ENCODE measurements at regions not wholly inside any gene's neighbourhood (a gene's known extent, or its start where the extent isn't known, plus 50 kb on each side); places are given as distances from the start of the nearest gene placed in this dataset.
"Not testable (repeated sequence)": the region's sequence is repeated elsewhere in the genome, so short reads cannot be mapped to it uniquely, and the experiment has no call there.

GRCh38 chr2:175350105-175350504 is 168.6 kb upstream of the ATP5MC3 start:
- no peak for DNase-seq (ENCODE audit: low read depth)
- no peak overlapping the region for H3K4me3 ChIP-seq (ENCODE audit: low read depth, low read length)
- TF ChIP-seq, protein P1, sequence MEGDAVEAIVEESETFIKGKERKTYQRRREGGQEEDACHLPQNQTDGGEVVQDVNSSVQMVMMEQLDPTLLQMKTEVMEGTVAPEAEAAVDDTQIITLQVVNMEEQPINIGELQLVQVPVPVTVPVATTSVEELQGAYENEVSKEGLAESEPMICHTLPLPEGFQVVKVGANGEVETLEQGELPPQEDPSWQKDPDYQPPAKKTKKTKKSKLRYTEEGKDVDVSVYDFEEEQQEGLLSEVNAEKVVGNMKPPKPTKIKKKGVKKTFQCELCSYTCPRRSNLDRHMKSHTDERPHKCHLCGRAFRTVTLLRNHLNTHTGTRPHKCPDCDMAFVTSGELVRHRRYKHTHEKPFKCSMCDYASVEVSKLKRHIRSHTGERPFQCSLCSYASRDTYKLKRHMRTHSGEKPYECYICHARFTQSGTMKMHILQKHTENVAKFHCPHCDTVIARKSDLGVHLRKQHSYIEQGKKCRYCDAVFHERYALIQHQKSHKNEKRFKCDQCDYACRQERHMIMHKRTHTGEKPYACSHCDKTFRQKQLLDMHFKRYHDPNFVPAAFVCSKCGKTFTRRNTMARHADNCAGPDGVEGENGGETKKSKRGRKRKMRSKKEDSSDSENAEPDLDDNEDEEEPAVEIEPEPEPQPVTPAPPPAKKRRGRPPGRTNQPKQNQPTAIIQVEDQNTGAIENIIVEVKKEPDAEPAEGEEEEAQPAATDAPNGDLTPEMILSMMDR (IDR thresholded peaks at IDR 0.05; ENCODE audit: insufficient read depth, low read length), result no peak

DNA sequence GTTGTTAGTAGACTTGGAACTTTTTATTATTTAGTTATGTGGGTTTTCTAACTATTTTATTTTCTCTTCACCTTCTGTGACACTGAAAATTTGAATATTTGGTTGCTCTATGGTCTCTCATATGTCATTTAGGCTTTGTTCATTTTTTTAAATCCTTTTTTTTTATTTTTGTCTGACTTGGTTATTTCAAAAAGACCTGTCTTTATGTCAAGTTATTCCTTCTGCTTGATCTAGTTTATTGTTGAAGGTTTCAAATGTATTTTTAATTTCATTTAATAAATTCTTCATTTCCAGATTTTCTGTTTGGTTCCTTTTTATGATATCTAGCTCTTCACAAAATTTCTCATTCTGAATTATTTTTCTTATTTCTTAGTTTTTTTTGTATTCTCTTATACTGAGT is 160.6 kb upstream of the ATP5MC3 start:
- TF ChIP-seq, protein P1 (IDR thresholded peaks at IDR 0.05; ENCODE audit: insufficient read depth, low read length), result no peak
- no peak overlapping the region for H3K4me3 ChIP-seq (ENCODE audit: low read depth, low read length)
- no peak for DNase-seq (ENCODE audit: low read depth)

DNA sequence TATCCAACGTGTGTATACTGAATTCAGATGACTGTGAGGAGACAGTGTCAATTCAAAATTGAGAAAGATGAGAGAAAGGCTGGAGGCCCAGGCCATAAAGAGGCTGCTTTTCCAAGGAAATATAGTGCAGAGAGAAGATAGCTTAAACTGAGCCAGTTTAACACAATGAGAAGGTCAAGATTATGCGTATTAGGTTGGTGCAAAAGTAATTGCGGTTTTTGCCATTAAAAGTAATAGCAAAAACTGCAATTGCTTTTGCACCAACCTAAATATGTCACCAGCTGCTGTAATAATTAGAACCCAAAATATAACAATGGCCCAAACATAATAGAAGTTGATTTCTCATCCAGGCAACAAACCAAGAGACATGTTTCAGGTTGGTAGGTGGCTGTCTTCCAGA is 148.7 kb upstream of the ATP5MC3 start:
- TF ChIP-seq, protein P1 (IDR thresholded peaks at IDR 0.05; ENCODE audit: insufficient read depth, low read length), result no peak
- DNase-seq (ENCODE audit: low read depth), result no peak
- H3K4me3 ChIP-seq (ENCODE audit: low read depth, low read length), result no peak overlapping the region

DNA sequence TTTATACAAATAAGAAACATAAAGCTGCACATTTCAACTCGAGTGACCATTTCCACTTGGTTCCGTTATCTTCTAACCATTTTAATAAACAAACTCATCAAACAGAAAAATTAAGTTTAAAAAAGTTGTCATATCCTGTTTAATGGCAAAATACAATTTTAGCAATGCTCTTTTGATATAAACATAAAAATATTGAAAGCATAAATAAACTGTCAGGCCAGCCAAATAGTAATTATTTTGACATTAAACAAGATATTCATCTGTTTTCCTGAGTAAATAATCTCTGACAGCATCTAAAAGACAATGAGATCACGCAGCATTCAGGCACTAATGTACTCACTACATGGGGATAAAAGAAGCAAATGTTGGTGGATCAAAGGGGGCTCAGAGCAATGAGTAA is 145.3 kb upstream of the ATP5MC3 start:
- DNase-seq (ENCODE audit: low read depth), result no peak
- H3K4me3 ChIP-seq (ENCODE audit: low read depth, low read length), result no peak overlapping the region
- TF ChIP-seq, protein P1 (IDR thresholded peaks at IDR 0.05; ENCODE audit: insufficient read depth, low read length), result no peak

DNA sequence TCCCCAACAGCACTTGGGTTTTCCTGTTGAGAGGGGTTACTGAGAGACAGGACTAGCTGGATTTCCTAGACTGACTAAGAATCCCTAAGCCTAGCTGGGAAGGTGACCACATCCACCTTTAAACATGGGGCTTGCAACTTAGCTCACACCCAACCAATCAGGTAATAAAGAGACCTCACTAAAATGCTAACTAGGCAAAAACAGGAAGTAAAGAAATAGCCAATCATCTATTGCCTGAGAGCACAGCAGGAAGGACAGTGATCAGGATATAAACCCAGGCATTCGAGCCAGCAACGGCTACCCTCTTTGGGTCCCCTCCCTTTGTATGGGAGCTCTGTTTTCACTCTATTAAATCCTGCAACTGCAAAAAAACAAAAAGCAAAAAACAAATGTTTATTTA is 144.7 kb upstream of the ATP5MC3 start:
- DNase-seq (ENCODE audit: low read depth); H3K4me3 ChIP-seq (ENCODE audit: low read depth, low read length): not testable (repeated sequence)

GRCh38 chr2:175323162-175323561 is 141.7 kb upstream of the ATP5MC3 start:
- DNase-seq (ENCODE audit: low read depth), result no peak
- TF ChIP-seq, protein P1 (IDR thresholded peaks at IDR 0.05; ENCODE audit: insufficient read depth, low read length), result no peak
- no peak overlapping the region for H3K4me3 ChIP-seq (ENCODE audit: low read depth, low read length)

DNA sequence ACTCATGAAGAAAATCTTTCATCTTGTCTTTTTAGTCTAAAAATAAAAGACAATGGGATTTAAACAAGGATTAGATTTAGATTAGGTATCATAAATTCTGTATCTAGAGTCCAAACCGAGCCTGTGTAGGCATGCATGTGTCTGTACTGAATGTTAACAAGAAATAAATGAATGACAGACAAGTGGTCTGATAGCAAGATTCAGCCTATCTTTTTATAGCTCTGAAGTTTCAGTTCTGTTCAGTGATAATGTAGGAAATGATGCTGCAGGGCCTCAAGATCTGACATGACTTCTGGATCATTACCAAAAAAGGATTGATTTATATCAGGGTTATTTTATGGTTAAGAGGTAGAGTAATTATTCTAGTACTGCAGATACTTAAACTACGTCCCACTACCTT is 137.0 kb upstream of the ATP5MC3 start:
- TF ChIP-seq, protein P1 (IDR thresholded peaks at IDR 0.05; ENCODE audit: insufficient read depth, low read length), result no peak
- DNase-seq (ENCODE audit: low read depth), result no peak
- H3K4me3 ChIP-seq (ENCODE audit: low read depth, low read length), result no peak overlapping the region

Data from fibroblast of the aortic adventitia (primary cell).